ENCODE measurements at regions not wholly inside any gene's neighbourhood (a gene's known extent, or its start where the extent isn't known, plus 50 kb on each side); places are given as distances from the start of the nearest gene placed in this dataset.

DNA sequence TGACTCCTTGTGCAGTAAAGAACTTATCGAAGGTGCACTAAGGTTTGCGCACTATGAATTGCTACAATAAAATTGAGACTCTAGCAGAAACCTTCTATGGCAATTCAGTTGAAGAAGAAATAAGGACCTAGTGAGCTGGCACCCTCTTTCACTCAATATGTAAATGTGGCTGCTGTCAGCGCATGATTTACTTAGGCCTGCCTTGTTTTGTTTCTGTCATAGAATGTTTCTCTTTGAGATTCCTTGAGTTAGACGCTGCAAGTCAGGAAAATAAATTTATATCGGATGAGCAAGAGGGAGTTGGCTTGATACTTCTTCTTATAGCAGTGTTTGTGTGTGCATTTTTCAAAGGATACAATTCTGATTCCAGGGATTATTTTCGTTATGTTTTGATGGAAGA lies 322.1 kb downstream of the BLID start:
- no peak for DNase-seq (ENCODE audit: low read depth)

DNA sequence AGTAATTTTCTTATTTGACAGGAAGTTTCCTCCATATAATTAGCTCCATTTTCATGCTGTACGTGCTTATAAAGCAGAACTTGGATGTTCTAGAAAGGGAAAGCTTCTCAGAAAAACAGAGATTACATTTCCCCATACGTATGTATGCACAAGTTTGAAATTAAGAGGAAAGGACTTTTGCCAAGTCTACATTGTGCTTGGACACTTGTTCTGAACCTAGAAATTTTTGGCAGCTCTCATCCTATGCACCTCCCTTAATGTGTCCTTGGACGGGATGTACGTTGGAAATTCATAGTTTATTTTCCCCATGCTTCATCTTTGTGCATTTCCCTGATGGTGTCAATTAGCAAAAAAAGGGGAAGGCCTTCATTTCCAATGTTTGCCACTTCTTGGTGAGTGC lies 322.7 kb downstream of the BLID start:
- DNase-seq (ENCODE audit: low read depth), result no peak

DNA sequence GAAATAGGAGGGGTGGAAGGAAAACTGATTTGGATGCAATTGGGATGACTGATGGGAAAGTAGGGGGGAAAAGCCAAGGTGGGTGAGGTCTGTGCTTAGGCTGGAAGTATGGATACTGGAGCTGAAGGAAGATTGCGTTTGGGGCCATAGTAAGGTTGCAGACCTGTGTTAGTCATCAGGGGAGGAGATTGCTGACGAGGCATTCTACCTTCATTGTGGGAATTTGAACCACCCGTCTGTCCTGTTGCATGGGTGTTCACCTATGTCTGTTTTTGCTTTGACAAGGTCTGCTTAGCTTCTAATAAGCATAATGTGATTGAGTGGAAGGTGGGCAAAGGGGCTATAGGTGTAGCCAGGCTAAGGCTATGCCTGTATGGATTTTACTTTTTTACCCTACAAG lies 323.8 kb downstream of the BLID start:
- DNase-seq (ENCODE audit: low read depth), result no peak

DNA sequence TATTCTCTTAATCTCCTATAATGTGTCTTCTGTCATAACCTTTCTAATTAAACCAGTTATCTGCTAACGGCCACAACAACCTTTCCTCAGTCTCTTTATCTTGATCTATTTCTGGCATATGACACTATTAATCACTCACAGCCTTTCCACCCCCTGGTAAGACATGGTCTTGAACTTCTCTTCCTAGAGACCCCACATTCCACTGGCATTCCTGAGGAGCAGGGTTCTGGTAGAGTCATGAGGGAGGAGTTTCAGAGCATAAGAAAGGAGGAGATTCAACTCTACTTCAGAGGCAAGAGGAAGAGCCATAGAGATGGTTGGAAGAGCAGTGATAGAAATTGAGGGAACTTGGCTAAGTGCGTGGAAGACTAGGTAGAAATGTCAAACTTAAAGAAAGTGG lies 325.6 kb downstream of the BLID start:
- DNase-seq (ENCODE audit: low read depth), result no peak

DNA sequence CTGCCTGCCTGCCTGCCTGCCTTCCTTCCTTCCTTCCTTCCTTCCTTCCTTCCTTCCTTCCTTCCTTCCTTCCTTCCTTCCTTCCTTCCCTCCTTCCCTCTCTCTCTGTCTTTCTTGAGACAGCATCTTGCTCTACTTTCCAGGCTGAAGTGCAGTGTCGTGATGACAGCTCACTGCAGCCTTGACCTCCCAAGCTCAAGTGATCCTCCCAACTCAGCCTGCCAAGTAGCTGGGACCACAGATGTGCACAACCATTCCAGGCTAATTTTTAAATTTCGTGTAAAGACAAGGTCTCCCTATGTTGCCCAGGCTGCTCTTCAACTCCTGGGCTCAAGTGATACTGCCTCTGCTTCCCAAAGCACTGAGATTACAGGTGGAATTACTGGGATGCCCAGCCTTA lies 328.2 kb upstream of the SORL1-AS1 start:
- DNase-seq (ENCODE audit: low read depth), result no peak

DNA sequence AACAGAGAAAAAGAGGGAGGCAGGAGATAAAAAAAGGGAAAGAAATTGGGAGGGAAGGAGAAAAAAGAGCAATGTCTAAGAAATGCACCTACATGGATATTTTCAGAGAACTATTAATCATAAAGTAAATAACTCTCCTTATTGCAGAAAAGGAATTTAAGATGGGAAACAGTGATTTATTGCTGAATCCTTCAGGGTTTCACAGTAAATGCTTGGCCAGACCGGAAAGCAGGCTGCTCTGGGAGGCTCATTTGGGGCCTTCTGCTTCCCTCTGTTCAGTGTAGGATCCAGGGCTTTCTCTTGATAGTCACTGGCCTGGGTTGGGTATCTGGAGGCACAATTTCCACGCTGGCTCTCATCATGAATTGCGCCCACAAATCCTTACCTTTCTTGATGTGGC lies 324.3 kb upstream of the SORL1-AS1 start:
- DNase-seq (ENCODE audit: low read depth), result no peak

DNA sequence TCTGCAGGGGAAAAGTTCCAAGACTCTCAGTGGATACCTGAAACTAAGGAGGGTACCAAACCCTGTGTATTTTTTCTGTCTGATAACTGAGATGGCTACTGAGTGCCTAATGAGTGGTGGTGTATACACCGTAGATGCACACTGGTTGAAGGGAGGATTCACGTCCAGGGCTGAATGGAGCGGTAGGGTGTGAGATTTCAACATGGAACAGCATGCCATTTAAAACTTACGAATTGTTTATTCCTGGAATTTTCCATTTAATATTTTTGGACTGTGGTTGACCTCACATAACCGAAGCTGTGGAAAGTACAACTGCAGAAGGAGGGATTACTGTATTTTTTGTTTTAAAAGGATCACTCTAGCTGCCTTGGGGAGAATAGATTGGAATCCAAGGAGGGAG lies 322.5 kb upstream of the SORL1-AS1 start:
- DNase-seq (ENCODE audit: low read depth), result no peak

DNA sequence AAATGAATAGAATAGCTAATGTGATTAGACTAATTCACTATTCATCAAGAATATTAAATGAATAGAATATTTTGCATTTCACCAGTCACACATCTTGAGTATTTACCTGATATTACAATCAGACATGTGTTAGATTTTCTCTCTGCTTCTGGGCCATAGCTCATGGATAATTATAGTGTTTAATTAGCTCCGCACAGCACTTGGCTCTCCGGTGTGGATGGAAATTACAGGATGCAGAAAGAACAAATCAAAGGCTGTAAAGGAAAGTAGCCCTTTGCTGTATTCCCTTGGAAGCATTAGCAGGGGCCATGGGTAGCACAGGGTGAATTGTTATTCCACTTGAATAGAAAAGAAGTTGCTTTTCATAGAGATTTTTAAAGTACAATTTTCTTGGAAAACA lies 320.3 kb upstream of the SORL1-AS1 start:
- DNase-seq (ENCODE audit: low read depth), result no peak

DNA sequence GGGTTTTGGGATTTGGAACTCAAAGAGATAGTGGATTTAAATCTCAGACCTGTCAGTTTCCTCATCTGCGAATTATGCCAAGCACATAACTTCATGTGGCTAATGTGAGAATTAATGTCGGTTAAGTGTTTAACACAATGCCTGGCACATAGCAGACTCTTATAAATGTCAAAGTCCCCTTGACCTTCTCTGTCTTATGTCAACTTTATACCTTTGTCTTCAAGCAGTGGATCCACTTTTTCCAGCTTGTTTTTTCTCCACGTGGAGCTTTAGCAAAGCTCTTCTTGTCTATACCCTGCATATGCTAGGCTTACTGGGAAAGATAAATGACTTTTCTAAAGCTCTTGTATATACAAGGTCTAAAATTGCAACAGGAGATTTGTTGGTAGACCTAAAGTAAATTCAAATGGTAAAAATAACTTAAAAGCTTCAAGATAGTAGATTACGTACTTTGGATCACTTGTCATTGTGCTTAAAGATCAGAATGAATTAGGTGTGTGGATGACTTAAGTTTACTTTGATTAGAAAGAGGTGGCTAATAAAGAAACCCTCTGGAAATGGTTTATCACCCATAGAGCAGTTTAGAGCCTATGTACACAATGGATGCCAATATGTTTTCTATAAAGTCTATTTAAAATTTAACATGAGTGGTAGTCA lies 318.3 kb upstream of the SORL1-AS1 start:
- DNase-seq (ENCODE audit: low read depth), result no peak

DNA sequence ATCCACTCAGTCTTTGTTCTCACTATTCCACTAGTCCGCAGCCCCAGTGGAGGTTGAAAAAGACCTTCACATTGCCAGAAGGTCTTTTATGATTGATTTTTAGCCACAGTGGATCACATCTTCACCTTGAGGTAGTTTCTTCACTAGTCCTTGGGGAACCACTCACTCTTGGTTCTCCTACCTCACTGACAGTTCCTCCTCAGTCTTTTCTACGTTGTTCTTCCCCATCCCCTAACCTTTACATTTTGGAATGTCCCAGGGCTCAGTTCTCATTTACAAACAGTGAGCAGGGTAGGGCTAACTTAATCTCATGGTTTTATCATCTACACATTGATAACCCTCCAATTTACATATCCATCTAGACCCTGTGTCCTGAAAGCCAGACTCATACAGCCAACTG lies 316.4 kb upstream of the SORL1-AS1 start:
- no peak for DNase-seq (ENCODE audit: low read depth)

DNA sequence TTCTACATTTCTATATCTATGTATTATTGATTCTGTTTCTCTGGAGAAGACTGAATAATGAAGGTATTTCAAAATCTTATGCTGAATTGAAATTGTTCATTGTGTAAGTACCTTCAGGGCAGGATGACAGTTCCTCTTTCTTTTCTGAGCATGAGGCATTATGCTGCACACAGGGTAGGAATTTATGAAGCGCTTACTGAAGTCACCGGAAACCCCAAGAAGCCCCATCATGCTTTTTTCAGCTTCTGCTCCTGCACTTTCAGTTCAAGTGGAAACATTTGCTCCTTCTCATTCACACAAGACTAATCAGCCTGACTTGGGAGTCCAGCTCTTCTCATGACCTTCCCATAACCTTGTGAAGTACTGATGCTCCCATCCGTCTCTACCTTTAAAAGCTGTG lies 314.7 kb upstream of the SORL1-AS1 start:
- no peak for DNase-seq (ENCODE audit: low read depth)

DNA sequence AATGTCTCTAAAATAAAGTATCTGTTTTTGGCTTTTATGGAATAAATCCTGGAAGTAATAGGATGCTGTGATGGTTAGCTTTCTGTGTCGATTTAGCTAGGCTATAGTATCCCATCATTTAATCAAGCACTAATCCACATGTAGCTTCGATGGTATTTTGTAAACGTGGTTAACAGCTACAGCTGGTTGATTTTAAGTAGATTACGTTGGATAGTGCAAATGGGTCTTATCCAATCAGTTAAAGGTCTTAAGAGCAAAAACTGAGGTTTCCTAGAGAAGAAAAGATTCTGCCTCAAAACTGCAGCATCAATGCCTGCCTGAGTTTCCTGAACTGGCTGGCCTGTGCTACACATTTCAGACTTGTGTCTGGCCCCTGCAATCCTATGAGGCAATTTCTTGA lies 314.2 kb upstream of the SORL1-AS1 start:
- no peak for DNase-seq (ENCODE audit: low read depth)

DNA sequence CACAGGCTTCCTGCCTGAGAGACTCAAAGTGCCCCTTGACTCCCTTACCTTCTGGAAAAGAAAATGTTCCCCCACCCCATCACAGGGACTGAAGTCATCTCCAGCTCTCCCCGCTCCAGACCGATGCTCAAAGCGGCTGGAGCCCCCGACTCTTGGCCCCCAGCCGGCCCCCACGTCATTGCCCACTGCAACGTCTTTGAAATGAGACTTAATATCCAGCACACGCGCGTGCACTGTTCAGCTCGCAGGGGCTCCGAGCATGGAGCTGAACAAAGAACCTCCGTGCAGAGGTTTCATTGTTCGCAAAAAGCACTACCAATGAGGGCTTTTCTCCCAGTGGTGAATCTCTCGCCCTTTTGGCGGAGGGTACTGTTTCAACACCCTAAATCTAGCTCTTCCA lies 313.4 kb upstream of the SORL1-AS1 start:
- DNase-seq (ENCODE audit: low read depth), result no peak

DNA sequence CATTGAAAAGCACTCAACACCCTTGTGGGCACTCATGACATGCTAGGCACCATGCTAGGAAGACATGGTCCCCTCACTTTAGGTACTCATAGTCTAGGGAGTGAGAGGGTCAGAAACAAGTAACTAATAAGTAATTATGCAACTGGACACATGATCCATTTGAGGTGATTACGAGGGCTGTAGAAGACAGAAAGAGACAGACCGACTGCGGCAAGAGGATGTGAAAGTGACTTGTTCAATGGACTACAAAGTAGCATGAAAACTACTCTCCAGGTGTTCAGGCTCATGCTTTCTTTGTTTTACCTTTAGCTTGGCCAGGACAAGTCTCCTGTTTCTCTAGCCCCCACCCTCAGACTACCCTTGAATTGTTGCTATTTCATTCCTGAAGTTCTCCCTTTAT lies 310.8 kb upstream of the SORL1-AS1 start:
- no peak for DNase-seq (ENCODE audit: low read depth)

DNA sequence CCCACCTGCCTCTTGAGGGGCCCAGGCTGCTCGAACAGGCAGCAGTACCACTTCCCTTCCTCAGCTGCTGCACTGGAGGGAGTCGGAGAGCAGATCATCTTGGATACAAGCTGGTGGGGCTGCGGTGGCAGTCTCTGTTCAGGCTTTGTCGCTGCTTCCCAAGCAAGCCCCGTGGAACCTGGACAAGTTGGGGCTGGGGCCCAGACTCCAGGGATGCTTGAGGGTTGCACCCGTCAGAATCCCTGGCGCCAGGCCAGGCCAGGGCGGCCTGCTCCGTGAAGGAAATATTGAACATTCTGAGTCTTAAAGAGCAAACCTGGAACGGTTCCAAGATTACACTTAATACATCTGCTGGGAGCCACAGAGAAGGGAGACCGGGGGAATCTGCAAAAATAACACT lies 310.1 kb upstream of the SORL1-AS1 start:
- DNase-seq (ENCODE audit: low read depth), result peak; percentile 11

DNA sequence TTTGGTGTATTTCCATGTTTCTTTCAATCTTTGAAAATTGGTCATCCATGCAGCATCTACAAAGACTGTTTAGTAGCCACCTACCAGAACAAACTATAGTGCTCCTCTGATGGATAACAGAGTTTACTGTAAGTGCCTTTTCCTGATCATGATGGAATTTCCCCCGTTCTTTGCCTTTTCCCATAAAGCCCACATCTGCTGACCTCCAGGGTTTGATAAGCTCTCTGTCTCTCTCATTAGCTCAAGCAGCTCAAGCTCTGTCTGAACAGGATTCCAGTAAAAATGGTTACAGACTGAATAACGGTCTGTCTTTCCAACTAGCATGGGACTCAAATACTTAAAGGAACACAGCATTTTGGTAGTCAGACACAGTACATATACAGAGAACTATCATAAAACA lies 308.4 kb upstream of the SORL1-AS1 start:
- no peak for DNase-seq (ENCODE audit: low read depth)

DNA sequence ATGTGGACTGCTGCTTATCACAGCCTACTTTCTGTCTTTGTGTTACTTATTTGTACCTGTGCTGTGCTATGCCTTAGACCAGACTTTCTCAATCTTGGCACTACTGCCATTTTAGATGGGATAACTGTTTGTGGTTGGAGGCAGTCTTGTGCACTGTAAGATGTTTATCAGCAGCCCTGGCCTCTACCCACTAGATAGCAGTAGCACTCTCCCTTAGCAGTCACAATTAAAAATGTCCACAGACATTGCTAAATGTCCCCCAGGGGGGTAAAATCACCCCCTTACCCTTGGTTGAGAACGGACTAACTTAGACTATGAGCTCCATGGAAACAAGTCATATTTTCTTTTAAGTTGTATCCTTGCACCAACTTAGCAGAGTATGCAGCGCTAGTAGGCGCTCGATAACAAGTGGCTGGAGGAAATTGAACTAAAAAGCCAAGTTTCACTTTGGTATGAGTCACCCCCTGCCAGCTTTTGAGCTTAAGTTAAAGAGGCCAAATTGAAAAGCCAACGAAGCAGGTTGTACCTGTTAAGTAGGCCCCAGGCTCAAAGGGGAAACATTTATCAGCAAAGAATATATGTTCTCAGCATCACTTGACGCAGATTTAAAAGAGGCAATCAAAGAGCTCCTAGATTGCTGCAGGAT lies 304.8 kb upstream of the SORL1-AS1 start:
- DNase-seq (ENCODE audit: low read depth), result peak; percentile 59

DNA sequence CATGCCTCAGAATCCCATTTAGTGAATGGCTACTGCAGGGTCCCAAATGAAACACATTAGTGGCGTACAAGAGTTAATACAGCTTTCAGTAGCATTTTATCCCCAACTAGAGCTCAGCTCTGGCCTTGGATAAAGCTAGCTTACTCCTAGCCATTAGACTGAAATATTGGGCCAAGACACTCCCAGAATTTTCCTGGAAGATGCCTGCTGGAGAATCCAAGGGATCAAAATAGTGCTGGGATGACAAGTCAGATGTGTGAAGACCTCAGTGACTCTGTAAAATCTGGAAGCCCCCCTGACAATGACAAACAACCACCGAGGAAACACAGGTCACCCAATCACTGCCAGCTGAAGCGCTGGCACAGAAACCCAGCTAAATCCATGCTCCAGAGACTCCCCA lies 303.1 kb upstream of the SORL1-AS1 start:
- DNase-seq (ENCODE audit: low read depth), result no peak

DNA sequence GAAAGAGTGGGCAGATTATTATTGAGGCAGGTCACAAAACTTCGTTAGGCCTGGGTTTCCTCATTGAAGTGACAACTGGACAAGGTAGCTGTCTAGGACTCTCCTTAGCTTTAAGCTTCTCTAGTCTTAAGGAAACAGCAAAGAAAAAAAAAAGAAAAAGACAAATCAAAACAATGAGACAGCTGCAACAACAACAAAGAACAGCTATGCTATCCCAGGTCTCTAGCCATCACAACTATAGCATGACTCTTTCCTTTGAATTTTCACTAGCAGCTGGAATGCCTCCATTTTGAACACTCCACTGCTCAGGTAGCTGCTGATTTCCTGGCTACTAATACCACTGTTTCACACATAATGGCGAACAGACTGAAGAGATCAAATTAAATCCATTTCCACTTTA lies 302.4 kb upstream of the SORL1-AS1 start:
- DNase-seq (ENCODE audit: low read depth), result no peak

DNA sequence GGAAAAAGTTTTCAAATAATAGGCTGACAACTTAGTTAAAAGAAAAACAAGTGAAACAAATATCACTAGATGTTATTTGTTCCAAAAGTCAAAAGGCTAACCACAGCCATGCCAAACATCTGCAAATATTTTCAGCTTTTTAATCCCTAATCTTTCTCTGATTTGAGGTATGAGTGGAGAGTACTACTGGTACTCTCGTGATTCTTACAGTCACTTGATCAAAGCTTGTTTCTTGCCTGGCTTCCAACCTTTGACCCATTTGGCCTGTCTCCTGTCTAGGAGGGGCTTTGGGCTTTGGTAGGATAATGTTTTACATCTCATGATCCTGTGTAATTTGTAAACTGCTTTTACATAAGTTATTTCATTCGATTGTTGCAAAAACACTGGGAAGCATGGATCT lies 301.8 kb upstream of the SORL1-AS1 start:
- no peak for DNase-seq (ENCODE audit: low read depth)

DNA sequence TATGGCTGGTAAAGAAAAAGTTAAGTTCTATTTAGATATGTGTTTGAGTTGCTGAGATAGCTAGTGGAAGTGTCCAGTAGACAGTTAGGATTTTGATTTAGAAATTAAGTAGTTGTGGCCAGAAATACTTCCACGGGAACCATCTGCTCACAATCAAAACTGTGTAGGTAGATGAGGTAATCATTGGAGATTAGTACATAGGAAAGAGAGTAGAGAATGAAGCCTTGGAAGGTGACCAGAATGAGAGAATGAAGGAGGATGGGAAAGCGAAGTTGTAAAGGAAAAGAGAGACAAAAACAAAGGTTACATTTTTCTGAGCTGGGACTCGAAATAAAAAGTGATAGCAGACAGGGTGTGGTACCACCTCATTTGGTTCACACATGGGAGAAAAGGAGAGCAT lies 296.9 kb upstream of the SORL1-AS1 start:
- no peak for DNase-seq (ENCODE audit: low read depth)

DNA sequence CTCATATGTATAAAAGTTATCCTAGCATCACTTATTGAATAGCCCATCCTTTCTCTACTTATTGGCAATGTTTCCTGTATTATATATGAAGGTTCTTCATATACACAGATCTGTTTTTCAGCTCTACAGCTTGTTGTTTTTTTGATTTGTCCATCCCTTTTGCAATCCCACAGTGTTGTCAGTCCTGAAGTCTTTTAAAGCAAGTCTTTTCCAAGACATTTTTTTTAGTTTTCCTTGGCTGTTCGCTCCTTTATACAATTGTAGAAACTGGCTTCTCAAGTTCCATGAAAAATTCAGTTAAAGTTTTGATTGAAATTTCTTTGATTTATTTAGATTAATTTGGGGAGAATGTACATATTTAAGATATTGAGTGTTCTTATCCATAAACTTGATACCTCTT lies 295.3 kb upstream of the SORL1-AS1 start:
- no peak for DNase-seq (ENCODE audit: low read depth)

DNA sequence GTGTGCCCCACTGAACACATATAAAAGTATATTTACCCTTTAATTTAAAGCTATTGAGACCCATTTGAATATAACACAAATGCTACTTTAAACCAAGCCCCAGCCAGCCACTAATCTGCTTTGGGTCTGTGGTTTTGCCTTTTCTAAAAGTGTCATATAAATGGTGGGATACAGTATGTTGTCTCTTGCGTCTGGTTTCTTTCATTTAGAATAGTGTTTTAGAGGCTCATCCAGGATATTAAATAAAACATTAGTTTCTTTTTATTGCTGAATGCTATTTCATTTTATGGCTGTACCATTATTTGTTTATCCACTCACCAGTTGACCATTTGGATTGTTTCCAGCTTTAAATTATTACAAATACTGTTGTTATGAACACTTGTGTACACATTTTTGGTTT lies 290.5 kb upstream of the SORL1-AS1 start:
- DNase-seq (ENCODE audit: low read depth), result no peak

DNA sequence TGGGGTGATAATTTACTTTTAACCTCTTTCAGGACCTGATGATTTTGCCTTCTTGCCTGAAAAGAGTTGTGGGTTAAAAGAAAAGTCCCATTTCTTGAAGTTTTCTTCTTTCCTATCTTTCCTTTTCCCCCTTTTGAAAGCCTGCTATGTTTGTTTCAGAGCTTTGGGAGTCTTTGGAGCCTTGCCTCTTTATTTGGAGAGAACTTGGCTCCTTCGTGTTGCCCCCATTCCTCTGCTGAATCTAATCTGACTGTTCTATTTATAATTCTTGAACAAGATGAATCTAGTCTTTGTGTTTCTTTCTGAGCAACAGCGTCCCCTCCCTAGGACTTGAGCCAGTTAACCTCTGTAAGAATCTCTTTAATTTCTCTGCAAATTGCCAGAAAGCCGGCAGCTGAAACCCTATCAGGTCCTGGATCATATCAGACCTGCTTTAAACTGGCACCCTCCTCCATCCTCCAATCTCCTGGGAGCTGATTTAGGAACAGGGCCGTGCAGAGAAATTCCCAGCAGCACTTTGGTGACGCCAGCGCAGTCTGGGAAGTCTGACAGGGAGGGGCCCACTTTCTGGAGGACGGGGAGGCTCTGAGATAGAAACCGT lies 289.1 kb upstream of the SORL1-AS1 start:
- no peak for DNase-seq (ENCODE audit: low read depth)
